ENCODE measurements at regions not wholly inside any gene's neighbourhood (a gene's known extent, or its start where the extent isn't known, plus 50 kb on each side); places are given as distances from the start of the nearest gene placed in this dataset.

DNA sequence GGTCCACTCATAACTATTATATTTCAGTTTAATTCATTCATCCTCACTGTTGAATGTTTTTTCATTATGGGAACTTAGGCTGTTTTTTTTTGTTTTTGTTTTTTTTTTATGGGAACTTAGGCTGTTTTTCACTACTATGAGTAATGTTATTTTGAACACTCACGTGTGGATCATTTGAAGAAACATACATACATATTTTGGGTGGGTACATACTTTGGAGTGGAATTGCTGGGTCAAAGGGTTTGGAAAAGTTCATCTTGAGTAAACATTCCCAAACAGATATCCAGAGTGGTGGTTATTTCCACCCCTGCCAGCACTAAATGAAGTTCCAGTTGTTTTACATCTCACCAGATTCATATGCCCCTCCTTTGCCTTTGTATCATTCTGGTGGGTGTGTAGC is 584.4 kb downstream of the PSAT1 start:
- no peak overlapping the region for H3K4me3 ChIP-seq
- H3K27ac ChIP-seq, result no peak overlapping the region
- no peak for TF ChIP-seq CTCF (IDR thresholded peaks at IDR 0.05)
- DNase-seq (ENCODE audit: low spot score), result no peak

DNA sequence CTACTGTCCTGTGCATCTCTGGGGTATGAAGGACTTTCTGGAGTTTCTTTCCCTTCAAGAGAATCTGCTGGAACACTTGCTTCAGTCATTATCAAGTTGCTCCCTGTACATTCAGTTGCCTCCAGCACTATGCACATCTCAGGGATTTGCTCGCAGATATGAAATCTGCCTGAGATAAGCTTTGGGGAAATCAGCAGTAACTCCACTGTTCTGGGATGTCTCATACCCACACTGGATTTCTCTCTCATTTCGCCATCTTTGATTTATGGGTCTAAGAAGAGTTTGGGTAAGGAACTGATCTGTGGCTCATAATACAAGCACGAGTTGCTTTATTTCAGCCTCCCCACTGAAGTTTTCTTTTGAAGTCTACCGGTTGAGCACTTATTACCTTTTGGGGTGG is 585.6 kb downstream of the PSAT1 start:
- Histone ChIP-seq H3K27ac (no peak overlapping the region), H3K4me3 (no peak overlapping the region)
- no peak for TF ChIP-seq CTCF (IDR thresholded peaks at IDR 0.05)
- no peak for DNase-seq (ENCODE audit: low spot score)

- H3K4me3 ChIP-seq, result no peak overlapping the region
- DNase-seq (ENCODE audit: low spot score), result no peak
- no peak for TF ChIP-seq CTCF (IDR thresholded peaks at IDR 0.05)
- H3K27ac ChIP-seq, result no peak overlapping the region
These were observed 587.8 kb downstream of the PSAT1 start for GRCh38 chr9:78884611-78885150.

DNA sequence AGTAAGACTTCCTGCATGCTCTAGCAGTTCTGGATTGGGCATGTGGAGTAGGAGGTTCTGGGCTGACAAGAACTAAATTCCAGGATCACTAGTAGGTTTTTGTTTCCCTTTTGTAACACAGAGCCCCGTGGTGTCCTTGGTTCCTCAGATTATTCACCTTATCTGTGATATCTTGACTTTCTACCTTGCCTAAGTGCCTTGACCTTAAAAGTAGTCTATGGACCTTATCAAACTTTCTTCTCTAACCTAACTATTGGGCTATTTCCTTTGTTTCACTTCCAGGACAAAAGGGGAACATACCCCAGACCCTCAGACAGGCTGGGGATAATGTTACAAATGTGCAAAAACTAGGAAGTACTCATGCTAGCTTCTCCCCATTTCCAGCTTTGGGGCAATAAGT is 595.3 kb downstream of the PSAT1 start:
- no peak for DNase-seq (ENCODE audit: low spot score)
- Histone ChIP-seq H3K27ac (no peak overlapping the region), H3K4me3 (no peak overlapping the region)
- no peak for TF ChIP-seq CTCF (IDR thresholded peaks at IDR 0.05)

- DNase-seq (ENCODE audit: low spot score), result no peak
- TF ChIP-seq CTCF (IDR thresholded peaks at IDR 0.05), result no peak
- Histone ChIP-seq H3K27ac (no peak overlapping the region), H3K4me3 (no peak overlapping the region)
These were observed 595.8 kb downstream of the PSAT1 start for GRCh38 chr9:78892769-78893168.

DNA sequence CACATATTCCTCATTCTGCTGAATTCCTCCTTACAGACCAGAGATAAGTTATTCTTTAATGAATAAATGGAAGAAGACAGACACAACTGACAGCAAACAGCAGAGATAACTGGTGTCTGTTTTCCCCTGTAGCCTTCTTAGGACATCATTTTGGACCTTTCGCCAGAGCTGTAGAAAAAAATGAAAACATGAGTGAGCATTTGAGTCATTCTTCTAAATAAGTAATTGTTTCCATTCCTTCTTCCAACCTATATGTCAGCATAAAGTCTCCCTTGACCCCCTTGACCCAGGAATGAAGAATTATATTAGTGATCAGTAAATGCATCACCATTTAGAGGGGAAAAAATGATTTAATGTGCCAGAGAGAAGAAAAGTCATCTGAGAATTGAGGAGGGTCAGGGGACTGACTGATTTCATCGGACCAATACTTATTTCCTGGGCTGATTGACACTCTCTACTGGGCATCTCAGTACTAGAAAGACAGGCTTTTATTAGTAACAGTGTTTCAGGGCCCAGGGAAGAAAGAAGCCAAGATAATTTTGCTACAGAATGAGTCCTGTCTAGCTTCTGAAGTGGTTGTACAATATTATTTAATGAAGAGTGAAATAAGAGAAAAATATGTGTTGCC is 597.0 kb downstream of the PSAT1 start:
- TF ChIP-seq CTCF (IDR thresholded peaks at IDR 0.05), result no peak
- no peak overlapping the region for H3K4me3 ChIP-seq
- no peak overlapping the region for H3K27ac ChIP-seq
- DNase-seq (ENCODE audit: low spot score), result no peak

GRCh38 chr9:78896479-78896878 is 599.6 kb downstream of the PSAT1 start:
- Histone ChIP-seq H3K4me3 (no peak overlapping the region), H3K27ac (no peak overlapping the region)
- TF ChIP-seq CTCF (IDR thresholded peaks at IDR 0.05), result no peak
- no peak for DNase-seq (ENCODE audit: low spot score)

Measured in coronary artery (tissue), 2 donors.